ENCODE measurements at regions not wholly inside any gene's neighbourhood (a gene's known extent, or its start where the extent isn't known, plus 50 kb on each side); places are given as distances from the start of the nearest gene placed in this dataset.
A peak's percentile ranks its signal among the peaks of the same experiment; 100 is the strongest.
"Not testable (repeated sequence)": the region's sequence is repeated elsewhere in the genome, so short reads cannot be mapped to it uniquely, and the experiment has no call there.

- DNase-seq, result no peak
Observed at GRCh38 chr10:9254353-9254752, 1199.9 kb downstream of the GATA3 start.

DNA sequence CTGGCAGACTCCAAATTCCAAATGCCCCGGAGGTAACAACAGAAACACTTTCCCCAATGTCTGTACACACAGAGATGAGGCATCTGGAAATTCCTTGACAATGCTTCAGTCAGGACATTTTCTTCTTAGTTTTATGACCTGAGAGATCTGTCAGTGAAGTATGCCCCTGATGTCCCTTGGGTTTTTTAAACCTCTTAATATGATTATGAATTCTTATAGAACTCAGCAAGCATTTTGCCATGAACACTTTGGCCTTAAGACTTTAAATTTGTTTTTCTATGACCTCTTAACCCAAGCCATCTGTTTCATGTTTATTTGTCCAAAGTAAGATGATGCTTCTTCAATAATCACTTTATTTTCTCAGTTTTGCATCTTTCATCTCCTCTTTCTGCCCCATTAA lies 1206.2 kb downstream of the GATA3 start:
- no peak for DNase-seq

- no peak for DNase-seq
Observed at GRCh38 chr10:9262770-9263169, 1208.3 kb downstream of the GATA3 start.

DNA sequence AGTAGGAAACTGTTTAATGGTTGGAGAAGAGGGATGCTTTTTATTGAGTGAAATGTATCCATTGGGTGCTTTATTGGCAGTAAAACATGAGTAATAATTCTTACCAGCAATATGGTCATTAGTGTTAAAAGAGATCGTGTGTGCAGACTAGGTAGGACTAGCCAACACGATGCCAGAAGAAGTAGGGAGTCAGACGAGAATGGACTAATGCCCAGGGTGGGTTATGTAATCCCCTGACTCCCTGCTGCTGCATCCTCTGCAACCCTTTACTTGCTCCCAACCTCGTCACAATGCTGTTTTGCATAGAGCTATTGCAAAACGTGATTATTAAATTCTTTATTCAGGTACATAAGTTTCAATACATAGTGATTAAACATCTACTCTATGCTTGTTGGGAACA lies 1213.7 kb downstream of the GATA3 start:
- DNase-seq, result no peak

DNA sequence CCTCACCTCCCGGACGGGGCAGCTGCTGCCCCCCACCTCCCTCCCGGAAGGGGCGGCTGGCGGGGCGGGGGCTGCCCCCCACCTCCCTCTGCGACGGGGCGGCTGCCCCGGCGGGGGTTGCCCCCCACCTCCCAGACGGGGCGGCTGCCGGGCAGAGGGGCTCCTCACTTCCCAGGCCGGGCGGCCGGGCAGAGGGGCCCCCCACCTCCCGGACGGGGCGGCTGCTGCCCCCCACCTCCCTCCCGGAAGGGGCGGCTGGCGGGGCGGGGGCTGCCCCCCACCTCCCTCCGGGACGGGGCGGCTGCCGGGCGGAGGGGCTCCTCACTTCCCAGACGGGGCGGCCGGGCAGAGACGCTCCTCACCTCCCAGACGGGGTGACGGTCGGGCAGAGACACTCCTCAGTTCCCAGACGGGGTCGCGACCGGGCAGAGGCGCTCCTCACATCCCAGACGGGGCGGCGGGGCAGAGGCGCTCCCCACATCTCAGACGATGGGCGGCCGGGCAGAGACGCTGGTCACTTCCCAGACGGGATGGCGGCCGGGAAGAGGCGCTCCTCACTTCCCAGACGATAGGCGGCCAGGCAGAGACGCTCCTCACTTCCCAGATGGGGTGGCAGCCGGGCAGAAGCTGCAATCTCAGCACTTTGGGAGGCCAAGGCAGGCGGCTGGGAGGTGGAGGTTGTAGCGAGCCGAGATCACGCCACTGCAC lies 1218.8 kb downstream of the GATA3 start:
- not testable (repeated sequence) for DNase-seq

DNA sequence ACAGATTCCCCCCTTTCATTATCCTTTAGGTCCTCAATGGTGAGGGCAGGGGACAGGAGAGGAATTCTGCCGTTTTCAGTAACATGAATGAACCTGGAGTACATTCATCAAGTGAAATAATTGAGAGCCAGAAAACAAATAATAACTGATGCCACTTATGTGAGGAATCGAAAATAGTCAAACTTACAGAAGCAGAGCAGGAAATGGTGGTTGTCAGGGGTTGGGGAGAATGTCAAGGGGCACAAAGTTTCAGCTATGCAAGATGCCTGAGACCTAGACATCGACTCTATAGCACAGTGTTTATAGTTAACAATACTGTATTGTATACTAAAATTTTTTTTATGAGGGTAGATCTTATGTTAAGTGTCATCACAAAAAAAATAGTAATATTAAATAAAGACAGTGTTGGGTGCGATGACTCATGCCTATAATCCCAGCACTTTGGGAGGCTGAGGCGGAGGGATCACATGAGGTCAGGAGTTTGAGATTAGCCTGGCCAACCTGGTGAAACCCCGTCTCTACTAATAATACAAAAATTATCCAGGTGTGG lies 1219.8 kb downstream of the GATA3 start:
- no peak for DNase-seq

DNA sequence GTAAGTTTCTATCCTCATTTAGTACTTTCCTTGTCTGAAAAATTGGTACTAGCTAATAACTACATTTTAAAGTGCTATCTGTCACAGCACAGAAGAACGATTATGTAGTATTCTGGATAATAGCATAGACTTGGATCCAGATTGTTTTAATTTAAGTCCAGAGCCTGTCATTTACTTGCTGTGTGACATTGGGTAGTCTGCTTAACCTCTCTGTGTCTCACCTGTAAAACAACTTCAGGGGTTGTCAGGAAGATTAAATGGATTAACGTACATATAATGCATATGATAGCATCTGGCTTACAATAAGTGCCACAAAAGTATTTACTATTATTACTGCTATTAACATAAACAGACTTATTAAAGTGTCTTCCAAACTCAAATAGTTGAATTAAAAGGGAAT lies 1221.4 kb downstream of the GATA3 start:
- no peak for DNase-seq

DNA sequence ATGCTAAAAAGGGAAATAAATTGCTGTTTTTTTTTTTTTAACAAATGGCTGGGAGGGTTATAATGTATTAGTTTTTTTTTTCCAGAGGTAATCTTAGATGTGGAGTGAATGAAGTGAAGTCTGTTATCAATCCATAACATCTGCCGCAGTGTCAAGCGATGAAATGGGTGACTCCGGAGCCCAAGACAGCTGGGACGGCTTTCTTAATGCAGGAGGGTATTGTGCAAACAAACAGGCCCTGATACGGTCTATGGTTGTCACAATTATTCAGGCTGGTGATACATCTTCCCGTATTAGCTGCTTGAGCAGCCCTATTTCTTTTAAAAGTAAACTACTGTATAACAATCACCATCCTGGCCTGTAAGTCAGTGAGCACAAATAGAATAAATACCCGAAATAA lies 1231.2 kb downstream of the GATA3 start:
- no peak for DNase-seq

DNA sequence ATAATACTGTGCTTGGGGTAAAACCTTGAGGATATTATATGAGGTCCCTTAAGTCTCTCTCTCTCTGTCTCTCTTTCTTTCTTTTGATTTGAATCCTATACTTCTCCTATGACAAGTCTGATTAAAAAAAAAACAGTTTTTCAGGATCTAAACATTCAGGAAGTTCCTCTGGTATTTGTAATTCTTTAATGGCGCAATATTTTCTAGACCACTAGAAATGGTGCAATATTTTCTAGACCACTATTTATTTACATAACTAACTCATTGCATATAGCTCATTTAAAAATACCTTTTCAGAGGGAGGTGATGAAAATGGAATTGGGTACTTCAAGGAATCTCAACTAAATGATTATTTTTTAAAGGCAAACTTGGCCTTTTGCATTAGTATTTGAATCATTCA lies 1235.3 kb downstream of the GATA3 start:
- DNase-seq, result no peak

GRCh38 chr10:9291081-9291480 lies 1236.6 kb downstream of the GATA3 start:
- DNase-seq, result no peak

DNA sequence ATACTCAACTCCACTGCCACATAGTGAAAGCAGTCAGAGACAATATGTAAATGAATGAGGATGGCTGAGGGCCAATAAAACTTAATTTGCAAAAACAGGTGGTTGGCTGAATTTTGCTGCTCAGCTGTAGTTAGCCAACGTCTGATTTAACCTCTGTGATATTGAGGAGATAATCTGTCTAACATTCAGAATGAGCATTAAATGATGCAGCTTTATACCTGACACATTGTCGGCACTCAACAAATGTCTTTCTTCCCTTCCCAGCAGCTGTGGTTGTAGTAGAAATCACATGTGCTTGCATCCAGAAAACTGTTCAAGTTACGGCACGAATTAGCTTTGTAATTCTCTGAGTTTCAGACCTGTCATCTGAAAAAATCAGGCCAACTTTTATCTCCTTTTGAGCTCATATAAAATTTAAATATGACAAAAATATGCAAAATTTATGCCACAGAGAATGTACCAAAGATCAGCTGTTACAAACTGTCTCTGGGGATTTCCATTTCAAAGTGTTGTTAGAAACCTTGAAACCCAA lies 1239.7 kb downstream of the GATA3 start:
- DNase-seq, result no peak

DNA sequence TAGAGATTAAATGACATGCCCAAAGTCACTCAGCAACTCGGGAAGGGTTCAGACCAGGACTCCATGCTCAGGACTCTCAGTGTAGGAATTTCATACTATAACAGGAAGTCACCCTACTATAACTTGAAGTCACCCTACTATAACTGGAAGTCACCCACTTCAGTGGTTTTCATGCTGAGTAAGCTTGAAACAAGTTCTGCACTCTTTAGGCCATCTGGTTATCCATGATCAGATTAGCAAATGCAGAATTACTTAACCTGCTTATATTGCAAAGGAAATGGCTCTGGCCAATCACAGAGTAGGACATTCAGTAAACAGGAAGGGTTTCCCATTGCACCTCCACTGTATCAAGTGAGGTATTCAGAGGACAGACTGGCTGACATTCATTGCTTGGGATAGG lies 1240.4 kb downstream of the GATA3 start:
- DNase-seq, result no peak

GRCh38 chr10:9296190-9296589 lies 1241.7 kb downstream of the GATA3 start:
- no peak for DNase-seq

- no peak for DNase-seq
Observed at GRCh38 chr10:9297580-9297979, 1243.1 kb downstream of the GATA3 start.

GRCh38 chr10:9299966-9300365 lies 1245.5 kb downstream of the GATA3 start:
- DNase-seq, result no peak

- DNase-seq, result no peak
Observed at GRCh38 chr10:9301148-9301547, 1246.7 kb downstream of the GATA3 start.

DNA sequence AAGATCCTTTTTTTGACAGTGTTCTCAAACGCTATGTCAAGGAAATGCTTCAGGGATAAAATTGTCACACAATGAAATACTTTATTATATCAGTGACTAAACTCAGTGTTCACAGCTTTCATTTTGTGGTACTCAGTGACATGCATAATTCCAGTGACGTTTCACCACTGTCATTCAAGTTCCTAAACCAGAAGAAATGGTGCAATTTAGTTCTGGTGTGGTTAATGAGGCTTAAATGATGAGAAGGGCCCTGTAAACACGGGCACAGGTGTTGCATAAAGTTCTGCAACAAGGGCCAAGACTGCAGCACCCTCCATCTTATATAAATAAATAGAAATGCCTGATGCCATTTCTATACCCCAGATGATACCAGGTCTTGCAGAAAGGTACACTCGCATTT lies 1247.1 kb downstream of the GATA3 start:
- no peak for DNase-seq

DNA sequence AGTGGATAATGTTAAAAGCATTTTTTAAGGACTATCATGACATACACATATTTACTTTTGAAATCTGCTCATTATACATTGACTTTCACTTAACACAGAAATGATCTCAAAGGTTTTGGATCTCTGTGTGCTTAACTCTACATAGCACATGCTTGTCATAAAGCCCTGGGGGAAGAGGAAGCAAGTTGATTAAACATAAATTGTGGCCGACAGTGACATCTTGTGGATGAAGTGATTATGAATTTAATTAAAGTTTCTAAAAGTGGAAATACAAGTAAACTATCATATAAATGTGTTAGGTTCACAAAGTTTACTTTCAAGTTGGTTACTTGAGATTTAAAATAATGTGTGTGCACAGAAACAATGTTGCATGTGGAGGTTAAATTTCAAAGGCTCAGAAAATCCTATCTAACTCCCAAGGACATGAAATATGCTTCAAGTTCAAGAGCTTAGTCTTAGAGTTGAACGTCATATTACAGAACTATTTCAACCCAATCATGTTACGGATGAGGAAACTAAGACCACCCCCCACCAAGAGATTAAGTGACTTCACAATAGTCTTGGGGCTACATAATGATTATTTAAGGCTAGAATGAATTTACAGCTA lies 1247.8 kb downstream of the GATA3 start:
- DNase-seq, result peak; percentile 24

GRCh38 chr10:9305018-9305655 lies 1250.6 kb downstream of the GATA3 start:
- DNase-seq, result no peak

DNA sequence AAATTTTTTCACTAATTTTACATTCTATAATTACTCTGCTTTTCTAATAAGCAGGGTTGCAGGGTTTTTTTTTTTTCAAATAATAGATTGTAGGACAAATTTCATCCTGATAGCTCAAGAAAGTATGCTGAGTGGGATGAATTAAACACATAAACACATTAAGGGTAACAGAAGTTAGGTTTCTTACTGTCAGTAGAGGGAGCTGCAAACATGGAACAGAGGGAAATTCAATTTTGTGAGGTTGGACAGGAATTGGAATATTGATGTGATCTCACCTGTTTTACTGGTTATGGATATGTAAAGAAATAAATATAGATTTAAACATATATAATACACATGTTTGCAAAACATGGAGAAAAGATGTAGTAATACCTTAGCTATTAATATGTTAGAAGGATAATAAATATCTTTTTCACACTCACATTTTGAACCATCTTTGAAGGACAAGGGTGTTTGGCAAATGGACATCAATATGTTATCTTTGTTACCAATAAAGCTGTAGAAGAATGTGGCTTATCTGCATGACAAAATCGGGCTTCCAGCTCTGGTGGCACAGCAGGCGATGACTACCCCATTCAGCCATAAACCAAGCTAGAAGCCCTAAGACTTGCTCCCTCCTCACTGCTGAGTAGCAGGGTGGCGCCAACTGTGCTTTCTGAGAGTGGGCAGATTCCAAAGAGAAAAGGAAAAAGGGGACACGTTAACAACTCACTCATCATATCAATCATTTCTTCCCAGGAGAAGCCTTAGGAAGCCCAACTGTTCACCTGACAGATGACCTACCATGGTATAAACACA lies 1257.4 kb downstream of the GATA3 start:
- no peak for DNase-seq

GRCh38 chr10:9315292-9315691 lies 1260.8 kb downstream of the GATA3 start:
- no peak for DNase-seq

GRCh38 chr10:9331583-9332008 lies 1277.1 kb downstream of the GATA3 start:
- DNase-seq, result no peak

- DNase-seq, result no peak
Observed at GRCh38 chr10:9334270-9334669, 1279.8 kb downstream of the GATA3 start.

Data from CD4-positive, alpha-beta T cell treated with Interleukin-17A for 4 hours (primary cell).